Neural cell (in vitro differentiated cells): ENCODE measurements at regions not wholly inside any gene's neighbourhood (a gene's known extent, or its start where the extent isn't known, plus 50 kb on each side); places are given as distances from the start of the nearest gene placed in this dataset.

Experiments
- H2AFZ ChIP-seq: fragments of 200-600, 300-800 bp; sonication (generic), shearing (Covaris generic); 2 replicates; pipeline ENCODE4 v1.6.0; 2014; ENCODE audit warnings: low read depth, mild to moderate bottlenecking, antibody characterized with exemption, low read length, moderate library complexity
- H3F3A ChIP-seq: fragments of 200-600 bp; shearing (Covaris generic); 2 replicates; pipeline ENCODE4 v1.6.1; 2016; ENCODE audit warnings: mild to moderate bottlenecking, moderate library complexity, mixed read lengths, antibody characterized with exemption, low read length; ENCODE audit not compliant: insufficient read depth, poor library complexity, severe bottlenecking
- H3K27ac ChIP-seq: fragments of 200-600, 300-800 bp; sonication (generic), shearing (Covaris generic); 2 replicates; pipeline ENCODE4 v1.5.1; 2014; ENCODE audit warnings: mild to moderate bottlenecking, low read length, moderate library complexity
- H3K27me3 ChIP-seq: fragments of 300-800, 200-600 bp; sonication (generic), shearing (Covaris generic); 2 replicates; pipeline ENCODE4 v1.6.0; 2014; ENCODE audit warnings: mild to moderate bottlenecking, low read depth, low read length, moderate library complexity; ENCODE audit not compliant: insufficient read depth
- H3K36me3 ChIP-seq: fragments of 300-800, 200-600 bp; sonication (generic), shearing (Covaris generic); 2 replicates; pipeline ENCODE4 v1.5.1; 2014; ENCODE audit warnings: mild to moderate bottlenecking, antibody characterized with exemption, low read length, moderate library complexity; ENCODE audit not compliant: insufficient read depth
- H3K4me2 ChIP-seq: fragments of 300-800, 200-600 bp; sonication (generic), shearing (Covaris generic); 2 replicates; pipeline ENCODE4 v1.6.0; 2014; ENCODE audit warnings: mild to moderate bottlenecking, low read length
- H3K4me3 ChIP-seq: fragments of 300-800, 200-600 bp; sonication (generic), shearing (Covaris generic); 2 replicates; pipeline ENCODE4 v1.5.1; 2014; ENCODE audit warnings: mild to moderate bottlenecking, low read length, moderate library complexity
- H3K79me2 ChIP-seq: fragments of 200-600 bp; shearing (Covaris generic); replicated peaks from 2 replicates; pipeline ENCODE4 v1.6.0; 2014; ENCODE audit warnings: mild to moderate bottlenecking, low read length, moderate library complexity; ENCODE audit not compliant: insufficient read depth
- H3K9ac ChIP-seq: fragments of 300-800, 200-600 bp; sonication (generic), shearing (Covaris generic); 2 replicates; pipeline ENCODE4 v1.6.1; 2016; ENCODE audit warnings: mild to moderate bottlenecking, low read length, mixed read lengths
- H3K9me2 ChIP-seq: fragments of 200-600 bp; shearing (Covaris generic); 2 replicates; pipeline ENCODE4 v1.6.1; 2016; ENCODE audit warnings: mild to moderate bottlenecking, low read length, mixed read lengths; ENCODE audit not compliant: insufficient read depth
- H3K9me3 ChIP-seq: fragments of 200-600, 300-800 bp; sonication (generic), shearing (Covaris generic); 2 replicates; pipeline ENCODE4 v1.6.1; 2016; ENCODE audit warnings: mild to moderate bottlenecking, mixed run types, low read length, moderate library complexity, mixed read lengths
- H4K20me1 ChIP-seq: fragments of 200-600 bp; shearing (Covaris generic); 2 replicates; pipeline ENCODE4 v1.6.1; 2016; ENCODE audit warnings: mild to moderate bottlenecking, mixed run types; ENCODE audit not compliant: insufficient read depth
- EP300 ChIP-seq: fragments of 450-650 bp; conservative IDR thresholded peaks from 2 replicates; pipeline ENCODE4 v1.6.1; 2014; ENCODE audit warnings: antibody characterized with exemption, mild to moderate bottlenecking, moderate library complexity; ENCODE audit not compliant: poor library complexity, severe bottlenecking
- EZH2 ChIP-seq: fragments of 200-600, 300-800 bp; shearing (Covaris generic), sonication (generic); IDR thresholded peaks from 2 replicates; pipeline ENCODE4 v1.6.1; 2014; ENCODE audit warnings: antibody characterized with exemption, low read length, borderline replicate concordance, mild to moderate bottlenecking; ENCODE audit not compliant: insufficient read depth, poor library complexity, severe bottlenecking
- MXI1 ChIP-seq: fragments of 450-650 bp; conservative IDR thresholded peaks from 2 replicates; pipeline ENCODE4 v1.6.1; 2014; ENCODE audit warnings: antibody characterized with exemption, mild to moderate bottlenecking; ENCODE audit not compliant: poor library complexity, severe bottlenecking
- POLR2AphosphoS5 ChIP-seq: IDR thresholded peaks from 2 replicates; pipeline ENCODE4 v1.6.1; 2012
- RAD21 ChIP-seq: fragments of 450-650 bp; conservative IDR thresholded peaks from 2 replicates; pipeline ENCODE4 v1.6.1; 2014; ENCODE audit warnings: antibody characterized with exemption, mild to moderate bottlenecking, moderate library complexity
- SMC3 ChIP-seq: fragments of 450-650 bp; conservative IDR thresholded peaks from 2 replicates; pipeline ENCODE4 v1.6.1; 2014; ENCODE audit warnings: antibody characterized with exemption, mild to moderate bottlenecking, moderate library complexity; ENCODE audit not compliant: poor library complexity
- TAF1 ChIP-seq: IDR thresholded peaks from 2 replicates; pipeline ENCODE4 v1.6.1; 2012; ENCODE audit warnings: low read depth
- TF ChIP-seq, protein P1 (sequence below): IDR thresholded peaks from 2 replicates; pipeline ENCODE4 v1.6.1; 2012; ENCODE audit warnings: borderline replicate concordance
- TF ChIP-seq, protein P2 (sequence below): fragments of 450-650 bp; IDR thresholded peaks from 2 replicates; pipeline ENCODE4 v1.5.1; 2014; ENCODE audit warnings: antibody characterized with exemption, mild to moderate bottlenecking, moderate library complexity; ENCODE audit not compliant: poor library complexity, severe bottlenecking

DNA sequence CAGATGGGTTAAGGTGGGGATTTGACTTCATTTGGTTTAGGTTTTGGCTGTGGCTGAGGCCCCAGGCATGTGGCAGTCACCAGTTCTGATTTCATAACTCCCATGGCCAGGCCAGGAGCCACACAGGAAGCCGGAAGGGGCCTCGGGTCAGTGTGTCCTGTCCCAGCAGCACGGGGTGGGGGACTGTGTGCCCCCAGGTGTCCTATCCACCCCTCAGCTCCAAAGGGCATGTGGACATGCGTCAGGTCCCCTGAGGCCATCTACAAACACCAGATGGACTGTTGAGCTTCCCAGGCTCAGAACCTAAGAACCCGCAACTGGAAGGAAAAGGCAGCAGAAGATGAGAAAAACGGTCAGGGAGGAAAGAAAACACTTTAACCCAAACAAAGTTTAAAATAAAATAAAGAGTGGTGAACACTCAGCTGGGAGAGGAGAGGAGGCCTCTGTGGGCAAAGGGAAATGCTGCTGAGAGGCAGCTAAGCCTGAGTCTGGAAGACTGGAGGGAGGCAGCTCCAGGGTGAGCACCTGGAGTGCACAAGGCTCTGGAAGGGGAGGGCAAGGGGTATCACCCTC lies 260.8 kb downstream of the AUH start:
- Histone ChIP-seq H3K4me3 (no peak overlapping the region), H3K27me3 (no peaks in the 10 kb centered on the region), H3K79me2 (no peaks in the 10 kb centered on the region), H4K20me1 (no peaks in the 10 kb centered on the region), H3K36me3 (no peaks in the 10 kb centered on the region), H3K9me2 (no peaks in the 10 kb centered on the region), H3K9me3 (no peaks in the 10 kb centered on the region), H3K9ac (no peak overlapping the region), H3K4me2 (no peak overlapping the region), H2AFZ (no peak overlapping the region), H3F3A (no peaks in the 10 kb centered on the region), H3K27ac (no peak overlapping the region)
- no peak for TF ChIP-seq SMC3
- TF ChIP-seq, protein P1, sequence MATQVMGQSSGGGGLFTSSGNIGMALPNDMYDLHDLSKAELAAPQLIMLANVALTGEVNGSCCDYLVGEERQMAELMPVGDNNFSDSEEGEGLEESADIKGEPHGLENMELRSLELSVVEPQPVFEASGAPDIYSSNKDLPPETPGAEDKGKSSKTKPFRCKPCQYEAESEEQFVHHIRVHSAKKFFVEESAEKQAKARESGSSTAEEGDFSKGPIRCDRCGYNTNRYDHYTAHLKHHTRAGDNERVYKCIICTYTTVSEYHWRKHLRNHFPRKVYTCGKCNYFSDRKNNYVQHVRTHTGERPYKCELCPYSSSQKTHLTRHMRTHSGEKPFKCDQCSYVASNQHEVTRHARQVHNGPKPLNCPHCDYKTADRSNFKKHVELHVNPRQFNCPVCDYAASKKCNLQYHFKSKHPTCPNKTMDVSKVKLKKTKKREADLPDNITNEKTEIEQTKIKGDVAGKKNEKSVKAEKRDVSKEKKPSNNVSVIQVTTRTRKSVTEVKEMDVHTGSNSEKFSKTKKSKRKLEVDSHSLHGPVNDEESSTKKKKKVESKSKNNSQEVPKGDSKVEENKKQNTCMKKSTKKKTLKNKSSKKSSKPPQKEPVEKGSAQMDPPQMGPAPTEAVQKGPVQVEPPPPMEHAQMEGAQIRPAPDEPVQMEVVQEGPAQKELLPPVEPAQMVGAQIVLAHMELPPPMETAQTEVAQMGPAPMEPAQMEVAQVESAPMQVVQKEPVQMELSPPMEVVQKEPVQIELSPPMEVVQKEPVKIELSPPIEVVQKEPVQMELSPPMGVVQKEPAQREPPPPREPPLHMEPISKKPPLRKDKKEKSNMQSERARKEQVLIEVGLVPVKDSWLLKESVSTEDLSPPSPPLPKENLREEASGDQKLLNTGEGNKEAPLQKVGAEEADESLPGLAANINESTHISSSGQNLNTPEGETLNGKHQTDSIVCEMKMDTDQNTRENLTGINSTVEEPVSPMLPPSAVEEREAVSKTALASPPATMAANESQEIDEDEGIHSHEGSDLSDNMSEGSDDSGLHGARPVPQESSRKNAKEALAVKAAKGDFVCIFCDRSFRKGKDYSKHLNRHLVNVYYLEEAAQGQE: no peak
- TF ChIP-seq EZH2: no peak
- no peak for TF ChIP-seq MXI1
- TF ChIP-seq, protein P2, sequence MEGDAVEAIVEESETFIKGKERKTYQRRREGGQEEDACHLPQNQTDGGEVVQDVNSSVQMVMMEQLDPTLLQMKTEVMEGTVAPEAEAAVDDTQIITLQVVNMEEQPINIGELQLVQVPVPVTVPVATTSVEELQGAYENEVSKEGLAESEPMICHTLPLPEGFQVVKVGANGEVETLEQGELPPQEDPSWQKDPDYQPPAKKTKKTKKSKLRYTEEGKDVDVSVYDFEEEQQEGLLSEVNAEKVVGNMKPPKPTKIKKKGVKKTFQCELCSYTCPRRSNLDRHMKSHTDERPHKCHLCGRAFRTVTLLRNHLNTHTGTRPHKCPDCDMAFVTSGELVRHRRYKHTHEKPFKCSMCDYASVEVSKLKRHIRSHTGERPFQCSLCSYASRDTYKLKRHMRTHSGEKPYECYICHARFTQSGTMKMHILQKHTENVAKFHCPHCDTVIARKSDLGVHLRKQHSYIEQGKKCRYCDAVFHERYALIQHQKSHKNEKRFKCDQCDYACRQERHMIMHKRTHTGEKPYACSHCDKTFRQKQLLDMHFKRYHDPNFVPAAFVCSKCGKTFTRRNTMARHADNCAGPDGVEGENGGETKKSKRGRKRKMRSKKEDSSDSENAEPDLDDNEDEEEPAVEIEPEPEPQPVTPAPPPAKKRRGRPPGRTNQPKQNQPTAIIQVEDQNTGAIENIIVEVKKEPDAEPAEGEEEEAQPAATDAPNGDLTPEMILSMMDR: no peak
- no peak for TF ChIP-seq TAF1
- no peak for TF ChIP-seq POLR2AphosphoS5
- TF ChIP-seq RAD21: no peak
- TF ChIP-seq EP300: no peak

DNA sequence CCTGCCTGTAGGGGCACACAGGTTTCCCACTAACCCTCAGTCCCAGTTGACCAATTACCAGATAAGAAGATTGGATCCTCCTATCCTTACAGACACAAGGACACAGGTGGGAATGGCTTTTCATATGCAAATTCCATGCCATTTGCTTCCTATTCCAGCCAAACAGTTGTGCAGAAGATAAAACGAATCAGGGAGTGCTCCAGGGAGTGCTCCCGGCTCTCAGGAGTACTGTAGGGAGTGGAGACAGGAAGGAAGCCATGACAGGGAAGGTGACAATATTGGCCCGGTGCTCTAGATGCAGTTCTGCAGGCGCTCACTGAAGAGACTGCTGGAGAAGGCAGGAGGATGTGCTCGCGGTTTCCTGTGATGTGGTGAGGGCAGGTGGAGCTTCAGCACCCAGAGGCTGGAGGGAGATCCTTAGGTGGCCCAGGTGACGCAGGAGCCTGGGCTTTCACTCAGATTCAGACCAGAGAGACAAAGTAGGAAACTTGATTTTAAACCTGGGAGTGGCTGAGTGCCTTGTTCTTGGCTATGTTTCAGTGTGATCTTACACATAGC lies 260.0 kb downstream of the AUH start:
- Histone ChIP-seq H3K36me3 (no peaks in the 10 kb centered on the region), H4K20me1 (no peaks in the 10 kb centered on the region), H3K27me3 (no peaks in the 10 kb centered on the region), H3K79me2 (no peaks in the 10 kb centered on the region), H3F3A (no peaks in the 10 kb centered on the region), H3K4me3 (no peak overlapping the region), H3K9ac (no peak overlapping the region), H2AFZ (no peak overlapping the region), H3K27ac (no peak overlapping the region), H3K9me2 (no peaks in the 10 kb centered on the region), H3K9me3 (no peaks in the 10 kb centered on the region), H3K4me2 (no peak overlapping the region)
- TF ChIP-seq TAF1 (no peak), SMC3 (no peak), MXI1 (no peak), POLR2AphosphoS5 (no peak), EP300 (no peak), RAD21 (no peak), EZH2 (no peak)
- TF ChIP-seq, protein P2: no peak
- TF ChIP-seq, protein P1: no peak
